Renal pelvis (tissue), 1 donor: ENCODE measurements at regions not wholly inside any gene's neighbourhood (a gene's known extent, or its start where the extent isn't known, plus 50 kb on each side); places are given as distances from the start of the nearest gene placed in this dataset.

Source experiments
- DNase-seq: peaks from one replicate; pipeline ENCODE4 v3.0.0-alpha.2; 2013

- DNase-seq, result no peak
Measured at GRCh38 chr18:55650363-55650870, 62.4 kb upstream of the TCF4 start.

GRCh38 chr18:55647331-55647730, 59.3 kb upstream of the TCF4 start:
- no peak for DNase-seq

DNA sequence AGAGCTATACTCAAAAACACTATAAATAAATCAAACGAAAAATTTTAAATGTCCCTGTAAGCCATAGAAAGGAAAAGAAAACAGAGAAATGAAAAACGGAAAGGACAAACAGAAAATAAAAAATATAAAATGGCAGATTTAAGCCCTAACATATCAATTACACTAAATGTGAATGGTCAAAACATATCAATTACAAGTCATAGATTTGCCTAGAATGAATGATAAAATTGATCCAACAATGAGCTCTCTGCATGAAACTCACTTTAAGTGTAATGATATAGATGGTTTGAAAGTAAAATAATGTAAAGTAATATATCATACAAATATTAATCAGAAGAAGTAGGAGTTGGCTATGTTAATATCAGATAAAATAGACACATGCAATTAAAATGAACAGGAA, 54.2 kb upstream of the TCF4 start:
- no peak for DNase-seq

GRCh38 chr18:55641486-55641885, 53.5 kb upstream of the TCF4 start:
- DNase-seq, result no peak
